GM12878 (cell line): ENCODE measurements at regions not wholly inside any gene's neighbourhood (a gene's known extent, or its start where the extent isn't known, plus 50 kb on each side); places are given as distances from the start of the nearest gene placed in this dataset.

Experiments used
- ATAC-seq: fragments of 200-7000 bp; cut with Tn5 transposase; 3 replicates; pipeline ENCODE4 v1.9.1; 2020; ENCODE audit warnings: mild to moderate bottlenecking, moderate library complexity
- BruUV-seq: library from RNA; stranded (reverse); fragments of 400-500 nt; replicated peaks from 2 replicates; lab custom pipeline; 2021; lab: Mats Ljungman, UMichigan
- CTCF ChIA-PET: fragments of 300-600 bp; sonication (Branson Sonifier 250); formaldehyde crosslinking; extraction: SDS; loops from one replicate; lab custom pipeline; 2021; ENCODE audit warnings: inconsistent platforms; lab: Yijun Ruan, JAX
- POLR2A ChIA-PET: fragments of 350-600 bp; formaldehyde crosslinking; extraction: SDS; loops from one replicate; lab custom pipeline; 2021; ENCODE audit warnings: inconsistent platforms; lab: Charles Lee
- RAD21 ChIA-PET: fragments of 300-600 bp; sonication (Branson Sonifier 250); formaldehyde crosslinking; loops from one replicate; lab custom pipeline; 2023; ENCODE audit warnings: antibody characterized with exemption; ENCODE audit not compliant: unreplicated experiment; lab: Charles Lee
- SMC1A ChIA-PET: fragments of 300-600 bp; sonication (Branson Sonifier 250); formaldehyde crosslinking; loops from one replicate; lab custom pipeline; 2023; ENCODE audit not compliant: unreplicated experiment, uncharacterized antibody; lab: Charles Lee
- DNase-seq: peaks from one replicate; pipeline ENCODE4 v3.0.0-alpha.2; 2011; ENCODE audit warnings: low read depth, low spot score
- FAIRE-seq: peaks from 3 replicates; lab custom pipeline; 2011; peaks lifted over from hg19 to GRCh38; lab: Jason Lieb, UNC
- H2AFZ ChIP-seq: 2 replicates; pipeline ENCODE4 v1.6.0; 2011; ENCODE audit warnings: low read depth, low read length, control low read depth; ENCODE audit not compliant: control insufficient read depth
- H3K27ac ChIP-seq: 2 replicates; pipeline ENCODE4 v1.5.1; 2011; ENCODE audit warnings: control low read depth; ENCODE audit not compliant: control insufficient read depth, insufficient read depth
- H3K27me3 ChIP-seq, 2 experiments: replicated peaks in 1 of 2; 2 replicates each; pipeline versions ENCODE4 v1.6.0 to v1.6.1; 2011; ENCODE audit warnings: low read length in 1 of 2; ENCODE audit not compliant: control insufficient read depth in 2 of 2, insufficient read depth in 2 of 2
- H3K36me3 ChIP-seq, 2 experiments: 2 replicates each; pipeline ENCODE4 v1.5.1; 2011; ENCODE audit warnings: low read length in 1 of 2; ENCODE audit not compliant: control insufficient read depth in 2 of 2, insufficient read depth in 2 of 2
- H3K4me1 ChIP-seq: 2 replicates; pipeline ENCODE4 v1.6.1; 2011; ENCODE audit warnings: mild to moderate bottlenecking, low read length, moderate library complexity, mixed read lengths; ENCODE audit not compliant: control insufficient read depth, insufficient read depth
- H3K4me2 ChIP-seq: 2 replicates; pipeline ENCODE4 v1.6.0; 2011; ENCODE audit warnings: control low read depth; ENCODE audit not compliant: control insufficient read depth, insufficient read depth
- H3K4me3 ChIP-seq: fragments of 200-600 bp; sonication (generic); 2 replicates; pipeline ENCODE4 v1.5.1; 2016
- H3K79me2 ChIP-seq: 2 replicates; pipeline ENCODE4 v1.6.0; 2011; ENCODE audit warnings: low read length; ENCODE audit not compliant: control insufficient read depth, insufficient read depth
- H3K9ac ChIP-seq: 2 replicates; pipeline ENCODE4 v1.8.0; 2011; ENCODE audit warnings: low read length, control low read depth, mixed read lengths; ENCODE audit not compliant: control insufficient read depth, insufficient read depth
- H3K9me3 ChIP-seq: replicated peaks from 3 replicates; pipeline ENCODE4 v1.5.1; 2011; ENCODE audit warnings: mild to moderate bottlenecking, low read length; ENCODE audit not compliant: control insufficient read depth, insufficient read depth
- H4K20me1 ChIP-seq: 2 replicates; pipeline ENCODE4 v1.6.0; 2011; ENCODE audit not compliant: control insufficient read depth, insufficient read depth
- BCL11A ChIP-seq: IDR thresholded peaks from 2 replicates; pipeline ENCODE4 v1.6.1; 2011; ENCODE audit warnings: low read depth, low read length
- CBX5 ChIP-seq: sonication (generic); IDR thresholded peaks from 2 replicates; pipeline ENCODE4 v1.6.1; 2016; ENCODE audit warnings: low read depth, moderate library complexity, mild to moderate bottlenecking, inconsistent platforms
- GATAD2B ChIP-seq: fragments of 450-650 bp; conservative IDR thresholded peaks from 2 replicates; pipeline ENCODE4 v1.6.1; 2017; ENCODE audit warnings: low read depth, mild to moderate bottlenecking, moderate library complexity
- HCFC1 ChIP-seq: fragments of 150-350 bp; IDR thresholded peaks from 2 replicates; pipeline ENCODE4 v1.6.1; 2014; ENCODE audit warnings: low read length
- HDGF ChIP-seq: fragments of 450-650 bp; IDR thresholded peaks from 2 replicates; pipeline ENCODE4 v1.6.1; 2016; ENCODE audit warnings: antibody characterized with exemption
- PAX5 ChIP-seq: IDR thresholded peaks from 2 replicates; pipeline ENCODE4 v1.6.1; 2011; ENCODE audit warnings: low read depth, low read length, borderline replicate concordance
- RBBP5 ChIP-seq: fragments of 200-600 bp; sonication (generic); conservative IDR thresholded peaks from 2 replicates; pipeline ENCODE4 v1.6.1; 2016
- SREBF1 ChIP-seq: IDR thresholded peaks from 2 replicates; pipeline ENCODE4 v1.6.1; 2012; ENCODE audit warnings: mild to moderate bottlenecking, low read length
- YY1 ChIP-seq: IDR thresholded peaks from 2 replicates; pipeline ENCODE4 v1.6.1; 2011; ENCODE audit warnings: low read depth, mild to moderate bottlenecking, low read length
- ZNF274 ChIP-seq: IDR thresholded peaks from one replicate; pipeline ENCODE4 v1.8.0; 2011; ENCODE audit not compliant: insufficient read length, insufficient read depth
- WGBS: methylation state at CpG from one replicate; pipeline ENCODE4 v1.1.6; 2016; ENCODE audit warnings: low lambda C conversion rate; ENCODE audit not compliant: insufficient replicate concordance, insufficient coverage; ENCODE audit errors: missing lambda C conversion rate; 5-methylcytosine and 5-hydroxymethylcytosine counted together
- in situ Hi-C: fragments of 300-500 bp; cut with MboI; formaldehyde crosslinking; loops from 9 replicates; pipeline ENCODE4 v1.14.3; 2018; ENCODE audit warnings: mixed read lengths
- intact Hi-C: fragments of 100-400 bp; cut with micrococcal nuclease; formaldehyde crosslinking; loops from one replicate; pipeline ENCODE4 v1.14.2; 2022; ENCODE audit not compliant: unreplicated experiment
- TF ChIP-seq, protein P1 (sequence below): IDR thresholded peaks from 2 replicates; pipeline ENCODE4 v1.6.1; 2011; ENCODE audit warnings: low read depth, low read length, improper control_type of control experiment, borderline replicate concordance
- TF ChIP-seq, protein P2 (sequence below): fragments of 450-650 bp; IDR thresholded peaks from 2 replicates; pipeline ENCODE4 v1.6.1; 2017; ENCODE audit warnings: antibody characterized with exemption, mild to moderate bottlenecking, moderate library complexity

DNA sequence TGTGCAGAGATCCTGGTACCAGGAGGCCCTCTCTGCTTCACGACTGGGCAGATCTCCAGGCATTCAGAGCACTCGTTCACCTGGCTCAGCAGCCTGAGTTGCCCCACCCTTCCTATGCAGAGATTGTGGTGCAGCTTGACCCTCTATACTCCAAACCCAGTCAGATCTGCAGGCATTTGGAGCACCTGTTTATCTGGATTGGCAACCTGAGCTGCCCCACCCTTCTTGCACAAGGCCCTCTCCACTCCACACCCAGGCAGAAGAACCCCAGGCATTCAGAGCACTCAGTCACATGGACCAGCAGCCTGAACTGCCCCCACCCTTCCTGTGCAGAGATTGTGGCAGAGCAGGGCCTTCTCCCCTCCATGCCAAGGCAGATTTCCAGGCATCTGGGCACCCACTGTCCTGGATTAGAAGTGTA is 88.4 kb upstream of the CDH5 start:
- WGBS: 0% methylated on average over 2 of the region's 2 CpGs
- DNase-seq (no peak), FAIRE-seq (no peak), ATAC-seq (no peak)
- Histone ChIP-seq H4K20me1 (no peaks in the 10 kb centered on the region), H3K4me3 (no peak overlapping the region), H3K4me1 (no peaks in the 10 kb centered on the region), H3K36me3 (no peaks in the 10 kb centered on the region), H3K4me2 (no peak overlapping the region), H3K79me2 (no peaks in the 10 kb centered on the region)
- intact Hi-C loops: no loop called here
- CTCF ChIA-PET: interaction anchor here (0.9 kb wide), 2 partner anchors 9 to 79 kb away, joined by 3 read pairs; no protein-coding TSS in a partner anchor
- no TSS peak for BruUV-seq
- SMC1A ChIA-PET: no interaction called here
- RAD21 ChIA-PET: no interaction called here
- in situ Hi-C loops: no loop called here
- POLR2A ChIA-PET: no interaction called here
- TF ChIP-seq PAX5 (no peak), ZNF274 (no peak), GATAD2B (no peak), RBBP5 (no peak), YY1 (no peak), HDGF (no peak), BCL11A (no peak), CBX5 (no peak), HCFC1 (no peak), SREBF1 (no peak)
- TF ChIP-seq, protein P1, sequence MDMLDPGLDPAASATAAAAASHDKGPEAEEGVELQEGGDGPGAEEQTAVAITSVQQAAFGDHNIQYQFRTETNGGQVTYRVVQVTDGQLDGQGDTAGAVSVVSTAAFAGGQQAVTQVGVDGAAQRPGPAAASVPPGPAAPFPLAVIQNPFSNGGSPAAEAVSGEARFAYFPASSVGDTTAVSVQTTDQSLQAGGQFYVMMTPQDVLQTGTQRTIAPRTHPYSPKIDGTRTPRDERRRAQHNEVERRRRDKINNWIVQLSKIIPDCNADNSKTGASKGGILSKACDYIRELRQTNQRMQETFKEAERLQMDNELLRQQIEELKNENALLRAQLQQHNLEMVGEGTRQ: no peak
- TF ChIP-seq, protein P2, sequence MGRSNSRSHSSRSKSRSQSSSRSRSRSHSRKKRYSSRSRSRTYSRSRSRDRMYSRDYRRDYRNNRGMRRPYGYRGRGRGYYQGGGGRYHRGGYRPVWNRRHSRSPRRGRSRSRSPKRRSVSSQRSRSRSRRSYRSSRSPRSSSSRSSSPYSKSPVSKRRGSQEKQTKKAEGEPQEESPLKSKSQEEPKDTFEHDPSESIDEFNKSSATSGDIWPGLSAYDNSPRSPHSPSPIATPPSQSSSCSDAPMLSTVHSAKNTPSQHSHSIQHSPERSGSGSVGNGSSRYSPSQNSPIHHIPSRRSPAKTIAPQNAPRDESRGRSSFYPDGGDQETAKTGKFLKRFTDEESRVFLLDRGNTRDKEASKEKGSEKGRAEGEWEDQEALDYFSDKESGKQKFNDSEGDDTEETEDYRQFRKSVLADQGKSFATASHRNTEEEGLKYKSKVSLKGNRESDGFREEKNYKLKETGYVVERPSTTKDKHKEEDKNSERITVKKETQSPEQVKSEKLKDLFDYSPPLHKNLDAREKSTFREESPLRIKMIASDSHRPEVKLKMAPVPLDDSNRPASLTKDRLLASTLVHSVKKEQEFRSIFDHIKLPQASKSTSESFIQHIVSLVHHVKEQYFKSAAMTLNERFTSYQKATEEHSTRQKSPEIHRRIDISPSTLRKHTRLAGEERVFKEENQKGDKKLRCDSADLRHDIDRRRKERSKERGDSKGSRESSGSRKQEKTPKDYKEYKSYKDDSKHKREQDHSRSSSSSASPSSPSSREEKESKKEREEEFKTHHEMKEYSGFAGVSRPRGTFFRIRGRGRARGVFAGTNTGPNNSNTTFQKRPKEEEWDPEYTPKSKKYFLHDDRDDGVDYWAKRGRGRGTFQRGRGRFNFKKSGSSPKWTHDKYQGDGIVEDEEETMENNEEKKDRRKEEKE: no peak
- TF ChIP-seq, all 136 proteins: peak for 0
- Histone ChIP-seq H2AFZ (no peak overlapping the region), H3K27ac (no peak overlapping the region), H3K27me3 (no peaks in the 10 kb centered on the region; a peak in 1 of 4 replicates), H3K9me3 (no peaks in the 10 kb centered on the region; the same call in 2 of the 3 replicates), H3K9ac (no peak overlapping the region)
